H1 (cell line): ENCODE measurements at regions not wholly inside any gene's neighbourhood (a gene's known extent, or its start where the extent isn't known, plus 50 kb on each side); places are given as distances from the start of the nearest gene placed in this dataset.

Experiments used
- CTCF ChIA-PET: fragments of 300-600 bp; sonication (Branson Sonifier 250); formaldehyde crosslinking; loops from one replicate; lab custom pipeline; 2021; ENCODE audit not compliant: partially characterized antibody; lab: Charles Lee
- POLR2A ChIA-PET: fragments of 300-600 bp; sonication (Branson Sonifier 250); formaldehyde crosslinking; loops from one replicate; lab custom pipeline; 2021; ENCODE audit warnings: inconsistent platforms; ENCODE audit not compliant: partially characterized antibody; lab: Charles Lee
- DNase-seq, 2 experiments: peaks; one replicate each; pipeline versions ENCODE4 v3.0.0 to v3.0.0-alpha.2; 2010 to 2022; ENCODE audit warnings: low spot score in 2 of 2, low read depth in 1 of 2, mixed read lengths in 1 of 2
- FAIRE-seq: peaks from 2 replicates; lab custom pipeline; 2011; peaks lifted over from hg19 to GRCh38; lab: Jason Lieb, UNC
- H2AFZ ChIP-seq: 2 replicates; pipeline ENCODE4 v1.8.1; 2012; ENCODE audit warnings: low read length, inconsistent platforms
- H2AK5ac ChIP-seq: 2 replicates; pipeline ENCODE4 v1.6.1; 2013; ENCODE audit warnings: low read depth, low read length
- H2BK120ac ChIP-seq: replicated peaks from 2 replicates; pipeline ENCODE3; 2013; ENCODE audit warnings: low read depth, low read length, inconsistent platforms
- H2BK12ac ChIP-seq: 2 replicates; pipeline ENCODE4 v1.6.1; 2013; ENCODE audit warnings: low read depth, low read length
- H2BK15ac ChIP-seq: 2 replicates; pipeline ENCODE4 v1.6.1; 2013; ENCODE audit warnings: low read length
- H2BK20ac ChIP-seq: 2 replicates; pipeline ENCODE4 v1.6.1; 2013; ENCODE audit warnings: low read length
- H2BK5ac ChIP-seq: 2 replicates; pipeline ENCODE4 v1.6.1; 2013; ENCODE audit warnings: low read depth, low read length
- H3K14ac ChIP-seq: 2 replicates; pipeline ENCODE4 v1.6.1; 2013; ENCODE audit warnings: inconsistent platforms; ENCODE audit not compliant: insufficient read length
- H3K18ac ChIP-seq: 2 replicates; pipeline ENCODE4 v1.6.1; 2013; ENCODE audit warnings: low read length; ENCODE audit errors: extremely low read depth
- H3K23ac ChIP-seq: 2 replicates; pipeline ENCODE4 v1.6.1; 2013; ENCODE audit warnings: inconsistent platforms; ENCODE audit not compliant: insufficient read length
- H3K23me2 ChIP-seq: 2 replicates; pipeline ENCODE4 v1.6.1; 2013; ENCODE audit warnings: low read depth, low read length
- H3K27ac ChIP-seq: 2 replicates; pipeline ENCODE4 v1.6.1; 2011; ENCODE audit warnings: low read depth, low read length, inconsistent platforms
- H3K27me3 ChIP-seq, 4 experiments: replicated peaks in 1 of 4; 1 replicate in 1 of 4; 2 replicates in 3 of 4; pipeline versions ENCODE4 v1.6.1 to v1.8.1; 2011 to 2013; ENCODE audit warnings: low read length in 3 of 4, mild to moderate bottlenecking in 3 of 4, inconsistent platforms in 2 of 4, mixed read lengths in 2 of 4, moderate library complexity in 1 of 4; ENCODE audit not compliant: control insufficient read depth in 3 of 4, insufficient read depth in 3 of 4; ENCODE audit errors: extremely low read depth in 1 of 4
- H3K36me3 ChIP-seq, 4 experiments: 2 replicates each; pipeline versions ENCODE4 v1.6.1 to v1.8.1; 2011 to 2013; ENCODE audit warnings: mild to moderate bottlenecking in 4 of 4, low read length in 3 of 4, moderate library complexity in 2 of 4, control low read depth in 1 of 4, inconsistent platforms in 1 of 4; ENCODE audit not compliant: insufficient read depth in 4 of 4, control insufficient read depth in 2 of 4
- H3K4ac ChIP-seq: replicated peaks from 2 replicates; pipeline ENCODE3; 2013; ENCODE audit warnings: low read length, low read depth, mixed read lengths, inconsistent platforms; ENCODE audit not compliant: insufficient read length
- H3K4me1 ChIP-seq, 4 experiments: replicated peaks in 1 of 4; 1 replicate in 1 of 4; 2 replicates in 3 of 4; pipeline versions ENCODE4 v1.6.1 to v1.8.1; 2011 to 2013; ENCODE audit warnings: low read length in 3 of 4, inconsistent platforms in 2 of 4, mixed read lengths in 1 of 4; ENCODE audit not compliant: insufficient read depth in 4 of 4, control insufficient read depth in 3 of 4
- H3K4me2 ChIP-seq, 2 experiments: 2 replicates each; pipeline versions ENCODE4 v1.6.1 to v1.8.1; 2011 to 2013; ENCODE audit warnings: low read depth in 2 of 2, low read length in 2 of 2, control low read depth in 1 of 2, inconsistent platforms in 1 of 2, mild to moderate bottlenecking in 1 of 2; ENCODE audit not compliant: insufficient read depth in 1 of 2
- H3K4me3 ChIP-seq, 4 experiments: fragments of 200-600, 300-600 bp in 1 of 4; sonication (generic), shearing (Covaris generic), sonication (Bioruptor Twin) in 1 of 4; 2 replicates each; pipeline versions ENCODE4 v1.5.1 to v1.8.1; 2011 to 2016; ENCODE audit warnings: low read length in 4 of 4, low read depth in 3 of 4, control low read depth in 2 of 4, inconsistent platforms in 2 of 4, mild to moderate bottlenecking in 2 of 4, mixed read lengths in 1 of 4, moderate library complexity in 1 of 4; ENCODE audit not compliant: insufficient read depth in 2 of 4; ENCODE audit errors: extremely low read depth in 1 of 4
- H3K56ac ChIP-seq: replicated peaks from 2 replicates; pipeline ENCODE3; 2013; ENCODE audit warnings: low read depth, mild to moderate bottlenecking, mixed read lengths, low read length, inconsistent platforms; ENCODE audit not compliant: insufficient read length
- H3K79me1 ChIP-seq: 2 replicates; pipeline ENCODE4 v1.6.1; 2013; ENCODE audit warnings: low read depth, low read length, control low read depth
- H3K79me2 ChIP-seq, 2 experiments: 2 replicates each; pipeline versions ENCODE4 v1.6.1 to v1.8.1; 2012 to 2013; ENCODE audit warnings: low read length in 2 of 2, mild to moderate bottlenecking in 2 of 2, inconsistent platforms in 1 of 2; ENCODE audit not compliant: insufficient read depth in 2 of 2, control insufficient read depth in 1 of 2
- H3K9ac ChIP-seq, 4 experiments: replicated peaks in 1 of 4; 1 replicate in 1 of 4; 2 replicates in 3 of 4; pipeline versions ENCODE4 v1.6.1 to v1.8.1; 2011 to 2013; ENCODE audit warnings: low read depth in 3 of 4, low read length in 3 of 4, control low read depth in 2 of 4, mild to moderate bottlenecking in 2 of 4, moderate library complexity in 2 of 4, inconsistent platforms in 1 of 4; ENCODE audit errors: extremely low read depth in 1 of 4
- H3K9me3 ChIP-seq, 2 experiments: 2 replicates each; pipeline versions ENCODE4 v1.6.1 to v1.8.1; 2012 to 2013; ENCODE audit warnings: mild to moderate bottlenecking in 2 of 2, moderate library complexity in 2 of 2, control low read depth in 1 of 2, inconsistent platforms in 1 of 2, low read depth in 1 of 2, low read length in 1 of 2, mixed read lengths in 1 of 2; ENCODE audit not compliant: insufficient read depth in 2 of 2
- H4K20me1 ChIP-seq, 2 experiments: replicated peaks in 1 of 2; 2 replicates each; pipeline versions ENCODE3 to v1.8.1; 2011 to 2013; ENCODE audit warnings: inconsistent platforms in 2 of 2, low read length in 2 of 2, mild to moderate bottlenecking in 1 of 2; ENCODE audit not compliant: insufficient read depth in 2 of 2, control insufficient read depth in 1 of 2
- H4K5ac ChIP-seq: 2 replicates; pipeline ENCODE4 v1.6.1; 2013; ENCODE audit warnings: low read length, low read depth, mixed read lengths, inconsistent platforms; ENCODE audit not compliant: insufficient read length
- H4K8ac ChIP-seq: 2 replicates; pipeline ENCODE4 v1.8.0; 2013; ENCODE audit warnings: mild to moderate bottlenecking, moderate library complexity, low read length, inconsistent platforms; ENCODE audit not compliant: insufficient read depth; ENCODE audit errors: extremely low read depth
- H4K91ac ChIP-seq: replicated peaks from 2 replicates; pipeline ENCODE3; 2013; ENCODE audit warnings: low read length, mixed read lengths, inconsistent platforms; ENCODE audit not compliant: insufficient read length
- CTCF ChIP-seq, 3 experiments: IDR thresholded peaks; 1 replicate in 2 of 3; 2 replicates in 1 of 3; pipeline versions ENCODE4 v1.5.1 to v1.6.1; 2011; ENCODE audit warnings: low read length in 3 of 3, mild to moderate bottlenecking in 3 of 3, inconsistent platforms in 2 of 3, low read depth in 1 of 3, moderate library complexity in 1 of 3; ENCODE audit not compliant: insufficient read depth in 1 of 3; ENCODE audit errors: control extremely low read depth in 1 of 3
- EGR1 ChIP-seq: IDR thresholded peaks from 2 replicates; pipeline ENCODE4 v1.6.1; 2011; ENCODE audit warnings: low read depth, low read length, borderline replicate concordance
- EZH2 ChIP-seq: fragments of 200-600 bp; sonication (generic); IDR thresholded peaks from 2 replicates; pipeline ENCODE4 v1.7.1; 2012; ENCODE audit warnings: low read depth, mild to moderate bottlenecking, moderate library complexity, low read length, inconsistent platforms; ENCODE audit not compliant: severe bottlenecking
- MAX ChIP-seq: IDR thresholded peaks from 2 replicates; pipeline ENCODE4 v1.6.1; 2012; ENCODE audit warnings: inconsistent platforms
- SP1 ChIP-seq: IDR thresholded peaks from 2 replicates; pipeline ENCODE4 v1.6.1; 2011; ENCODE audit warnings: low read depth, low read length
- SP4 ChIP-seq: IDR thresholded peaks from 2 replicates; pipeline ENCODE4 v1.6.1; 2012; ENCODE audit warnings: low read length, inconsistent platforms
- SUZ12 ChIP-seq: fragments of 200-600 bp; sonication (generic); IDR thresholded peaks from 2 replicates; pipeline ENCODE4 v1.6.1; 2012; ENCODE audit warnings: mild to moderate bottlenecking, inconsistent platforms, low read length, moderate library complexity, mixed read lengths
- TAF1 ChIP-seq: IDR thresholded peaks from 2 replicates; pipeline ENCODE4 v1.6.1; 2011; ENCODE audit warnings: mild to moderate bottlenecking, low read depth, low read length
- TAF7 ChIP-seq: optimal IDR thresholded peaks from 2 replicates; pipeline ENCODE3; 2011; ENCODE audit warnings: low read depth, mild to moderate bottlenecking, inconsistent platforms, low read length, moderate library complexity, borderline replicate concordance
- TBP ChIP-seq: IDR thresholded peaks from 2 replicates; pipeline ENCODE4 v1.6.1; 2011; ENCODE audit warnings: low read depth, low read length, improper control_type of control experiment
- TCF12 ChIP-seq: IDR thresholded peaks from 2 replicates; pipeline ENCODE4 v1.6.1; 2011; ENCODE audit warnings: low read depth, mild to moderate bottlenecking, low read length
- YY1 ChIP-seq: IDR thresholded peaks from 2 replicates; pipeline ENCODE4 v1.6.1; 2011; ENCODE audit warnings: low read depth, mild to moderate bottlenecking, low read length
- ZNF274 ChIP-seq: IDR thresholded peaks from 2 replicates; pipeline ENCODE4 v1.7.0; 2012; ENCODE audit warnings: low read length, borderline replicate concordance; ENCODE audit errors: extremely low read depth
- WGBS, 2 experiments: shearing (Covaris generic) in 1 of 2; methylation state at CpG; one replicate each; pipeline versions ENCODE4 v1.1.6 to v1.1.7; 2013 to 2015; ENCODE audit warnings: low lambda C conversion rate in 2 of 2, mixed read lengths in 2 of 2, inconsistent platforms in 1 of 2, low coverage in 1 of 2, missing lambda C conversion rate in 1 of 2; ENCODE audit not compliant: insufficient replicate concordance in 2 of 2, insufficient coverage in 1 of 2, insufficient read length in 1 of 2; ENCODE audit errors: extremely low coverage in 1 of 2, missing lambda C conversion rate in 1 of 2; 5-methylcytosine and 5-hydroxymethylcytosine counted together

DNA sequence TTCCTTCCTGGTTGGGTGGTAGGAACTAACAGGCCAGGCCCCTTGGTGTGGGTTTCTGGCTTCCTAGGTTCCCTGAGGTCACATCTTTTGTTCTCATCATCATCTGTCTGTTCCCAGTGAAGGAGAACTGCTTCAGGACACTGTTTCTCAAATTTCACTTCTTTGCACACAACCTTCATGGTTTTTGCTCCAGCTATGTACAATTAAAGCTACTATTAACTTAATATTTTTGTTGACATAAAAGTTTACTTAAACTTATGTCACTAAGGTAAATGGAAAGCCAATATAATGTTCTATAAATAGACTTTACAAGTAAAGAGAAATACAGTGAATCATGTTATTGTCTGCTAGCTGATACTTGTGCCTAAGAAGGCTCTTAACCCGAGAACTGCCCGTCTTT lies 120.7 kb upstream of the KCNG1 start:
- Histone ChIP-seq H2BK20ac (no peak overlapping the region), H3K14ac (no peak overlapping the region), H2AK5ac (no peak overlapping the region), H3K56ac (no peak overlapping the region), H3K18ac (no peak overlapping the region), H3K4me1 (no peaks in the 10 kb centered on the region), H4K5ac (no peak overlapping the region), H2AFZ (no peak overlapping the region), H3K4me2 (no peak overlapping the region), H2BK12ac (no peak overlapping the region), H3K4ac (no peak overlapping the region), H3K23me2 (no peaks in the 10 kb centered on the region), H3K4me3 (no peak overlapping the region), H3K9ac (no peak overlapping the region), H4K91ac (no peak overlapping the region), H3K27me3 (no peaks in the 10 kb centered on the region; a peak in 1 of 7 replicates), H3K27ac (no peak overlapping the region), H3K23ac (no peak overlapping the region), H2BK120ac (no peak overlapping the region), H2BK5ac (no peak overlapping the region), H4K8ac (no peak overlapping the region), H3K9me3 (no peaks in the 10 kb centered on the region; a peak in 1 of 4 replicates), H3K36me3 (no peaks in the 10 kb centered on the region), H3K79me1 (no peaks in the 10 kb centered on the region), H4K20me1 (no peaks in the 10 kb centered on the region), H2BK15ac (no peak overlapping the region), H3K79me2 (no peaks in the 10 kb centered on the region)
- WGBS, 2 experiments, result 87% methylated on average over 2 of the region's 2 CpGs; no CpG with 5 or more reads in 1 of the 2 experiments
- ChIA-PET CTCF (interaction anchor here (0.9 to 1.6 kb wide), 5 partner anchors 12 to 156 kb away, joined by 3 to 5 read pairs (median 3); no protein-coding TSS in a partner anchor), POLR2A (no interaction called here)
- FAIRE-seq (no peak), DNase-seq (no peak)
- no peak for TF ChIP-seq EGR1
- TF ChIP-seq TAF7, result no peak
- no peak for TF ChIP-seq SP4
- no peak for TF ChIP-seq TCF12
- no peak for TF ChIP-seq ZNF274
- TF ChIP-seq TAF1, result no peak
- no peak for TF ChIP-seq MAX
- TF ChIP-seq SUZ12, result no peak
- no peak for TF ChIP-seq YY1
- no peak for TF ChIP-seq CTCF (IDR thresholded peaks at IDR 0.05; ENCODE audit: control extremely low read depth in 1 of 3, insufficient read depth in 1 of 3, low read depth in 1 of 3, low read length in 3 of 3)
- TF ChIP-seq EZH2, result no peak
- TF ChIP-seq TBP, result no peak
- no peak for TF ChIP-seq SP1
